HT1080 (cell line): ENCODE measurements at regions not wholly inside any gene's neighbourhood (a gene's known extent, or its start where the extent isn't known, plus 50 kb on each side); places are given as distances from the start of the nearest gene placed in this dataset.
"Not testable (repeated sequence)": the region's sequence is repeated elsewhere in the genome, so short reads cannot be mapped to it uniquely, and the experiment has no call there.

Experiments
- DNase-seq: peaks from one replicate; pipeline ENCODE4 v3.0.0-alpha.2; 2015; ENCODE audit warnings: low read depth

DNA sequence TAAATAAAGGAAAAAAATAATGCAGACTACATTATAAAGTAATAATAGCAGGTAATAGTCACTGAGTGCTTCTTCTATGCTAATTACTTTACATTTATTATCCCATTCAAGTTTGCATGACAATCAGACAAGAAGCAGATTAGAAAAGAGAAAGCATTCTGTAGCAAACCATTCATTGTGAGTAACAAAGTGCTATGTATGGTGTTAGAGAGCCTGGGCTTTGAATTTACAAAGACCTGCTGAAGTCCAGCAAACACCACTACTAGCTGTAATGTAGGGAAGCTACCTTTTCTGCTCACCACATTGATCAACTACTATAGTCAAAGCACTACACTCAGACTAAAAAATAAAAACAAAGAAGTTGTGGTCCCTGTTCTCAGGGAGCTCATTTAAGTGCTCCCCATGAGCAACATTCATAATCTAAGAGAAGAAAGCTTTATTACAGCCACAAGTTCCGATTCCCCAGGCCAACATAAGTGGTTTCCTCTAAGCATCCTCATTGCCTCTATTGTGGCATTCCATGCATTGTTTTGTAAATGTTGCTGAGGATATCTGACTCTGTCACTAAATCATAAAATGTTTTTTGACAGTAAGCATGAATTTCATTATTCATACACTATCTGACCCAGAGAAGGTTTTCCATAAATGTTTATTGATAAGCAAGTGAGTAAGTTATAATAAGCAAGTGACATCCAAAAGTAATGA, 108.5 kb downstream of the FOXD4L6 start:
- DNase-seq = not testable (repeated sequence)

DNA sequence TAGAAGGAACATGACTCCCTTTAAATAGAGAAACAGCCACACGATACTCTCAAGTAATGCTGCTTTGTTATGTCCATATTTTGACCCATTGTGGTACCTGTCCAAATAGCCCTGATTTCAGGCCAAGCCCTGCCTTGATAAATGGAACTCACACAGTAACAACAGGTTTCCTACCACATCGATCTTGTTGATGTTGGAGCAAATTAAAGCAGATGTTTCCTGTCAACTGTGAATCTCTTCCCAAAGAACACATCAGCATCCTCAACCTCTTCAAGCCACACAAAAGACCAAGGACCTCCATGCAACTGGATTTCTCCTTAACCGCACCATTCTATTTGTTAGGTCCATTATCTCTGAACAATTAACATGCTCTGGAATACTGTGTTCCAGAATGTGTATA, 109.5 kb downstream of the FOXD4L6 start:
- not testable (repeated sequence) for DNase-seq

DNA sequence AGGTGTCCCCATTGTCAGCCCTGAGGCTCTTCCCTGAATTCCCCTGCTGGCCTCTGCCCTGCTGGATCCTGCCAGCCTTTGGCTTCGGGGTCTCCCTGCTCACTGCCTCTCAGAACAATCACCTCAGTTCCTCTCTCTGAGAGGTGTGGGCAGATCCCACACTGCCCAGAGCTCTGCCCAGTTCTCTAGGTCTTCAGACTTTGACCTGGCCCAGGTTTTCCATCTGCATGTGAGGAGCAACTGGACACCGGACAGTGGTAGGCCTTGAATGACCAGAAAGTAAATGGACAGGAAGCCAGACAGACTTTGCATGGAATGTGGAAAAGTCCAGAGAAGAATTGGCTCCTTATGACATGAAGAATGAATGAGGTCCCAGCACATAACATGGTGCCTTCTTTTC, 111.8 kb downstream of the FOXD4L6 start:
- not testable (repeated sequence) for DNase-seq

DNA sequence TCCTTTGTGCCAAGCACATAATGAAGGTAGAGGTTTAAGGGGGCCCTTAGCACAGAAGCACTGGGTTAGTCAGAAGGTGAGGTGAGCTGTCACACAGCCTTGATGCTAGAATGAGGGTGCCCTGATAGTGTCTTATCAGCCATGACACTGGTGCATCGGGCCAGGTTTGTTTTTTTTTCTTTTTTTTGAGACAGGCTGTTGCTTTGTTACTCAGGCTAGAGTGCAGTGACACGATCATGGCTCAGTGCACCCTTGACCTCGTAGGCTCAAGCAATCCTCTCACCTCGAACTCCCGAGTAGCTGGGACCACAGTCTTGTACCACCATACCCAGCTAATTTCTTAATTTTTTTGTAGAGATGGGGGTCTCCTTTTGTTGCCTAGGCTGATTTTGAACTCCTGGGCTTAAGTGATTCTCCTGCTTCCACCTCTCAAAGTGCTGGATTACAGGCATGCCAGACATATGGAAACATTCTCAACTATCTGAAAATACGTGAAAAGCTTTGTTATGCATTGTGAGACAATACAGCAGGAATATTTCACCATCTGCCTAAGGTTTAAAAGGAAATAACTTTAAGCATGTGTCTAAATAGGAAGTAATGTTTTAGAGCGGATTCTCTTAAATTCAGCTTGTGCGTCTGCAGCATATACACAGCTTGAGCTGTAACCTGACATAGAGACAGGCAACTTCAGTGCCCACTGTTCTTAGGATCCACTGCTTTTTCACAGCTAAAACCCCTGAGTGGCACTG, 128.4 kb downstream of the FOXD4L6 start:
- DNase-seq = not testable (repeated sequence)

DNA sequence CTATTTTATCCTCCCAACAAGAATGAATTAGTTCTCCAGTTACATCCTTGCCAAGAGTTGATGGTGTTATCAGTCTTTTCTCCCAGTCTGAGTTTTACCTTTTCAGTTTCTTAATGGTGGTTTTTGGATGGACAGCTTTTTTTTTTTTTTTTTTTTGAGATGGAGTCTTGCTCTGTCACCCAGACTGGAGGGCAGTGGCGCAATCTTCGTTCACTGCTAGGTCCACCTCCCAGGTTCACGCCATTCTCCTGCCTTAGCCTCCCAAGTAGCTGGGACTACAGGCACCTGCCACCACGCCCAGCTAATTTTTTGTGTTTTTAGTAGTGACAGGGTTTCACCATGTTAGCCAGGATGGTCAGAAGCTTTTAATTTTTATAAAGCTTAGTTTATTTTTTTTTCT, 133.0 kb downstream of the FOXD4L6 start:
- not testable (repeated sequence) for DNase-seq

DNA sequence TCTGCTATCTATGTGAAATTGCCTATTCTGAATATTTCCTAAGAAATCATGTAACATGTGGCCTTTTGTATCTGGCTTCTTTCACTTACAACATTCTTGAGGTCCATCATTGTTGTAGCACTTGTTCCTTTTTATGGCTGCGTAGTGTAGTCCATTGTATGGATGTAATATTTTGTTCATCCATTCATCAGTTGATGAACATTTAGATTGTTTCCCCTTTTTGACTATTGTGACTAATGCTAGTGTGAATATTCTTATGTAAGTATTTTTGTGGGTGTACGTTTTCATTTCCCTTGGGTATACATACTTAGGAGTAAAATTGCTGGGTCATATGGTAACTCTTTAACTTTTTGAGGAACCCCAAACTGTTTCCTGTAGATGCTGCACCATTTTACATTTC, 134.6 kb downstream of the FOXD4L6 start:
- DNase-seq = not testable (repeated sequence)

DNA sequence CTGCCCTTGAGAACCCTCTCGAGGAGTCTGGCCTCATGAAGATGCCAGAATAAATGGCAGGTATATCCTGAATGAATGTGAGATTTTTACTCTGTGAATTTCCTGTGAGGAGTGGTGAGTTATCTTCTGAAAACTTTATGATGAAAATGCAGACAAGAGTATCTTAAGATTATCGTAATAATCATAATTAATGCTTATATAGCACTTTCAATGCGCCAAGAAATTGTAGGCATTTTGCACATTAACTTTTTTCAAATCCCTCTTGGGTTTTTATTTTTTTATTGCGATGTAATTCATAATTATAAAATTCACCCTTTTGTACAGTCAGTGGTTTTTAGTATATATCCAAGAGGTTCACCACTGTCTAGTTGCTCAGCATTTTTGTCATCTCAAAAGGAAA, 135.1 kb downstream of the FOXD4L6 start:
- DNase-seq = not testable (repeated sequence)

DNA sequence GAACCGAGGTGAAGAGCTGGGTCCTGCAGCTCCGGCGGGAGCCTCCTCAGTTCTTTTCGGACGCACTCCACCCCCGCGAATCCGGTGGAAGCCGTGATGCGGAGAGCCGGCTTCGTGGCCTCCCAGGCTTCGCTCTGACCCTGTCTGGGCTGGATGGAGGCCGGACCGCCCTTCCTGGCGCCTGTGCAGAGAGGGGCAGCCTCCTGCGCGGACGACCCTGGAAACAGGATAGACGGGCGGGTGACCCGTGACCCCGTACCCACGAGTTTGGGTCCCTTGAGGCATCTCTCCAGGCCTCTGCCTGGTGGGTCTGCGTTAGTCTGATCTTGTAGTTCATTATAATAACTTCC, 136.0 kb downstream of the FOXD4L6 start:
- not testable (repeated sequence) for DNase-seq

DNA sequence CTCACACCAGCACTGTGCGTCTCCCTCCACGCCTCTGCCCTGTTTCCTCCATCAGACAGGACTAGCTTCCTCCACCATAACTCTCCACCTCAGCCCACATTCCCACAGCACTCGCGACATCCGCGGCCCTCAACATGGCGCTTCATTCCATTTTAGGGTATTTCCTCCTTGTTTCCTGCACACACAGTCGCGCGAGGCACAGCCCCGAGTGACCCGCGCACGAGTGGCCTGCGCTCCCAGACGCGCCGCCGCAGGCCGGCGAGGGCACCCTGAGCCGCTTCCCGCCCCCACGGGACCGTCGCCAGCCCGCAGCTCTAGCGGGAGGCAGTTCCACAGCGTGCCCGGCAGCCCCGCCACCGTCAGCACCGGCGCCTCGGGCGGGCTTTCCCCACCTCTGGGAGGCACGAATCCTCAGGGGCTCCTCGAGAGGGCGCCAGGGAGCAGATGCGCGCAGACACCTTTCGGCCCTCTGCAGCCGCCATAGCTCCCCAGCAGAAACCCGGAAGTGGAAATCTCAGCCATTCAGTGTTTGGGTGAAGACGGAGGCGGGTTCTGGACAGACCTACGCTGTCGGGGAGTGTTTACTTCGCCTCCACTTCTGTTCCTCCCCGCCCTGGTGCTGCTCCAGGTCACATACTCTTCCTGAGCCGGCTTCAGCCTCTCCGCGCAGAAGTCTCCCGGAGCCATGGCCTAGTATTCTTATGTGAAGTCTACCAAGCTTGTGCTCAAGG, 136.6 kb downstream of the FOXD4L6 start:
- DNase-seq = peak; percentile 98

DNA sequence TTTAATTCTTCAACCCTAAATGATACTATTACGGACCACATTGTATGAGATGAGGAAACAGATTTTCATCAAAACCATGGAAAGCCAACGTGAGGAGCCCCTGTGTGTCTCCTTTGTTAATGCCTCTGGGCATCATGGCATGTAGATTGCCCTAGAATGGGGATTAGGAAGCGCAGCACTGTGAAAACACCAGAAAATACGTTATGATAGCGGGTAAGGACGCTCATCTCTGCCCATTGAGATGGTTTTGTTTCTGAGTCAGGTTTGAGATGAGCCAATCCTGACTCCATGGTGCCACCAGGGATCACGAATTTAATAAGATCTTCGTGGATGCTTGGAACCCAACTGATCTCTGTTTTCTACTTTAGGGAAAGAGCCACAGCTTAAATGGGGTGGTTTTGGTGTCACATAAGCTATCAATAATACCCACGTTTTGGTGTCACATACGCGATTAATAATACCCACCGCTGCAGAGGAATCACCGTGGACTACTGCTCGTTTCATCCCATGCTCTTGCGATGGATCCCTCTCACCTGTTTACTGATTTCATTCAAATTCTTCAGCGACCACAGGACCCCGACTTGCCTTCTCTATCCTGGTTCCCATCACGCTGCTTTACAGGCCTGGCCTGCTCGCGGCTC, 137.3 kb downstream of the FOXD4L6 start:
- DNase-seq = not testable (repeated sequence)

DNA sequence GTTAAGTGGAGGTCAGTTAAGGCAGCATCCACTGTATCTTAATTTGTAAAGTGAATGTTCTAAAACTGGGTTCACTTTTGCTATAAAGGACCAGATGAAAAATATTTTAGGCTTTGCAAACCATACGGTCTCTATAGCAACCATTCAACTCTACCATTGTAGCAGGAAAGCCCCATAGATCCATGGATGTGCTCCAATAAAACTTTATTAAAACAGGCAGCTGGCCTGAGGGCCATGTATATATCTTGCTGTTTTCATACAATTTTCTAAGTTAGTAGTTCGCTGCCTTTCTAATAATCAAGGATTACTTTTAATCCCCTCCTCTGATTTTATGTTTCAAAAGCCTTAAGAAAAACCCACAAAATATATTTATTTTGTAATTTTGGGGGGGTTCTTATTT, 142.1 kb downstream of the FOXD4L6 start:
- not testable (repeated sequence) for DNase-seq

DNA sequence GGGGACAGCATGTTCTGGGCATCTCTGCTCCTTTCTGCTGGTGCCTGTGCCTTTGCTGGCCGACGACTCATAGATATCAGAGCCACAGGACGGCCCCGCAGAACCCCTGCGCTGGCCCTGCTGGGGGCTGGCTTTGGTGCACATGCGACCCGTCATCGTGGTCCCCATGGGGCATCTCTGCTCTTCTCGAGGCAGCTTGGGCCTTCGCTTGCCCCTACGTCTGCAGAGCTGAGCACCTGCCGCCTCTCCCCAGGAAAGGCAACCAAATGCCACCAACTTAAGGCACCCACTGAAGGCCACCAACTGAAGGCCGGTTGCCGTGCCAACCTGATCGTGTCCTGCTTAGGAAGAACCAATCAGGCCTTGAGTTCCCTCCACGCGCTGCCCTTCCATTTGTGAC, 153.1 kb downstream of the FOXD4L6 start:
- DNase-seq = not testable (repeated sequence)

DNA sequence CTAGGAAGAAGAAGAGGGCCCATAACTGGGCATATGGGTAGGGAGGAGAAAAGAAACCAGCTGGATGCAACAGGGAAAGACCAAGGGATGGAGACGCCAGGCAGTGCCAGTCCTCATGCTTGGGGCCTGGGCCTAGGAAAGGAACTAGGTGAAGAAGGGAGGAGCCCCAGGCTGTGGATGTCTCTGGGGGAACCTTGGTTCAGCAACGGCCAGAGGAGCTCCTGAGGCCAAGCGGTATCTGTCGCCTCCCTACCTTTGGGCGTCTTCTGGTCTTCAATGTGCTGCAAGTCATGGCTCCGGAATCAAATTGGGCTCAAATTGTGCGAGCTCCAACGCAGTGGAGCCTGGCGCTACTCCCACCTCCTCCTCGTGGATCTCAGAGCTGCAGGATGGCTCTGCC, 153.6 kb downstream of the FOXD4L6 start:
- not testable (repeated sequence) for DNase-seq

DNA sequence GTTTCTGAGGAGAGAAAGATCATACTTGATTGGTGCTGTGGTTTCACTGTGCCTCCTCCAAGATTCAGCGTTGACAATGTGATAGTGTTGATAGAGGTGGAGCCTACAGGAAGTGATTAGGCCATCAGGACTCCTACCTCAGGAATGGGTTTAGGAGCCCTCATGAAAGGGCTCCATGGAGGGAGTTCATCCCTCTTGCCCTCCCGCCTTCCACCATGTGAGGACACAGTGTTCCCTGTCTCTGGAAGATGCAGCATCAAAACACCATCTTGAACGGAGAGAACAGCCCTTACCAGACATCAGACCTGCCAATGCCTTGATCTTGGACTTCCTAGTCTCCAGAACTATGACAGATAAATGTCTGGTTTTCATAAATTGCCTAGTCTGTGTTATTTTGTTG, 156.7 kb downstream of the FOXD4L6 start:
- DNase-seq = not testable (repeated sequence)

DNA sequence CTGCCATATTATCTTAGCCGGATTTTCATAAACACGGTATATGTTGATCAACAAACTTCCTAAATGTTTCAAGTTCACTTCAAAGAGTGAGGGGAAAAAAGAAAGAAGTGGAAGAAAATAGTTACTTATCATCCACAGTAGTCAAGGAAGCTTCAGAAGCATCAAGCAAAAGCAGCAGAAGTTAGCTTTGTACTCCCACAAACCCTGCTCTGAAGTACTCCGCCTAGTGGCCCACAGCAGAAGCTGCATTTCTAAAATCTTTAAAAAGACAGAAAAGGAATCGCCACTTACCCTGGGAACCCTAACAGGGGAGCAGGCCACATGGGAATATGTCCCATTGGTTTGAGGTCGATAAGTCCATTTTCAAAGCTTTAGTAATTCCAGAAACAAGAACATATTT, 158.1 kb downstream of the FOXD4L6 start:
- DNase-seq = not testable (repeated sequence)

DNA sequence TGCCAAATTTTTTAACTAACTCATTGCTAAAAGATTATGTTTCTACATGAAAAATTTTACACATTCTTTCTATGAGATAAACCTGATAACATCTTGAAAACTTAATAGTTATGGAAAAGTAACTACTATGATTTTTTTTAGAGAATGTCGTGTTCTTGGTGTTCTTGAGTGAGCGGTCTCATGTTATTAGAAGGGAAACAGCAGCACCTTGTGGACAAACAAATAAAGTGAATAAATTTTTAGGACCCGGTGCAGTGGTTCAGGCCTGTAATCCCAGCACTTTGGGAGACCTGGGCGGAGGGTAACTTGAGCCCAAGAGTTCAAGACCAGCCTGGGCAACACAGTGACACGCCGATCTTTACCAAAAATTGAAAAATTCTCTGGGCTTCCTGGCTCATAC, 166.0 kb downstream of the FOXD4L6 start:
- DNase-seq = not testable (repeated sequence)

DNA sequence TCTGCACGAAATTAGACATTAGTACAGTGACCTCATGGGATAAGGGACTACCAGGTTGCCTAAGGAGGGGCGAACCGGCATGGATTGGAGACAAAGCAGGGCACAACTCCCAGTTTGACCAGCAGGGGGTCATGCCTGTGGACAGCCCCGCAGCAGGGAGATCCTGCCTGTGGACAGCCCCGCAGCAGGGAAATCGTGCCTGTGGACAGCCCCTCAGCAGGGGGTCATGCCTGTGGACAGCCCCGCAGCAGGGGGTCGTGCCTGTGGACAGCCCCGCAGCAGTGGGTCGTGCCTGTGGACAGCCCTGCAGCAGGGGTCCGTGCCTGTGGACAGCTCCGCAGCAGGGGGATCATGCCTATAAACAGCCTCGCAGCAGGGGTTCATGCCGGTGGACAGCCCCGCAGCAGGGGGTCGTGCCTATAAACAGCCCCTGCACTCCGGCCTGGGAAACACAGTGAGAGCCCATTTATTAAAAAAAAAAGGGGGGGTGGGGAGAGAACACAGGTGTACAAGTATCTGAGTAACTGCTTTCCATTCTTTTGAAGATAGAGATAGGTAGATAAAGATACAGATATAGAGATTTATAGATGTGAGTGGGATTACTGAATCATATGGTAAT, 176.5 kb downstream of the FOXD4L6 start:
- DNase-seq = not testable (repeated sequence)

DNA sequence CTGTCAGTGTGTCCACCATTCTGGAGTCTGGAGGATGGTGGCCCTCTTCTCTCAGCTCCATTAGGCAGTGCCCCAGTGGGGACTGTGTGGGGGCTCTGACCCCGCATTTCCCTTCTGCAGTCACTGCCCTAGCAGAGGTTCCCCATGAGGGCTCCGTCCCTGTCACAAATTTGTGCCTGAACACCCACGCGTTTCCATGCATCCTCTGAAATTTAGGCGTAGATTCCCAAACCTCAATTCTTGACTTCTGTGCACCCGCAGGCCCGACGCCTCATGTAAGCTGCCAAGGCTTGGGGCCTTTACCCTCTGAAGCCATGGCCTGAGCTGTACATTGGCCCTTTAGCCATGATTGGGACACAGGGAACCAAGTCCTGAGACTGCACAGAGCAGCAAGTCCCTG, 182.3 kb downstream of the FOXD4L6 start:
- not testable (repeated sequence) for DNase-seq

DNA sequence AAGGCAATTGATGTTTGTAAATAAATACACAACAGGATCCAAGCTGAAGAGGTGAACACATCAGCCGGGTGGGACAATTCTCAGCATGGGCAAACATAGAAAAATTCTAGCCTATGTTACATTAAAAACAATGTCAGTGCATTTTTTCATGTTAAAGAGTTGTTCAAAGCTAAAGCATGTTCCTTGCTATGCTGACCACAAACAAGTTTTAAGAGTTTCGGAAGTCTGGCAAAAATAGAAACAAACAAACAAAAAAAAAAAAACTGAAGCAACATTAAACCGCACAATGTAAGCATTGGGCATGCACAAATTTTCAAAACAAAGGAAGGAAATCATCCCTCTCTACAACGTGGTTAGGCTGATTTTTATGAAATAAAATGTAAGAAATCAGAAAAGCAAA, 185.8 kb downstream of the FOXD4L6 start:
- not testable (repeated sequence) for DNase-seq

DNA sequence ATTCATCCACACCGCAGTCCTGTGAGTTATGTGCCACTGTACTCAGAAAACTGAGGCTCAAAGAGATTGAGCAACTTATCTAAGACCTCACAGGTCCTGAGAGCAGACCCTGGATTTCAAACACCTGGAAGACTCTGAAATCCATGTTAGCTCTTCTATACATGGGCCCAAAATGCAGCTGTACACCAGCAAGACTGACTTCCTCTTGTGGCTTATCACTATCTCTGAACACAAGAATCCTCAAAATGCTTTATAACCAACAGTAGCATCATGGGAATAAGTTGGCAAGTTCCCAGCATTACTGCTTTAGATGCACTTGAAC, 188.6 kb downstream of the FOXD4L6 start:
- DNase-seq = not testable (repeated sequence)

DNA sequence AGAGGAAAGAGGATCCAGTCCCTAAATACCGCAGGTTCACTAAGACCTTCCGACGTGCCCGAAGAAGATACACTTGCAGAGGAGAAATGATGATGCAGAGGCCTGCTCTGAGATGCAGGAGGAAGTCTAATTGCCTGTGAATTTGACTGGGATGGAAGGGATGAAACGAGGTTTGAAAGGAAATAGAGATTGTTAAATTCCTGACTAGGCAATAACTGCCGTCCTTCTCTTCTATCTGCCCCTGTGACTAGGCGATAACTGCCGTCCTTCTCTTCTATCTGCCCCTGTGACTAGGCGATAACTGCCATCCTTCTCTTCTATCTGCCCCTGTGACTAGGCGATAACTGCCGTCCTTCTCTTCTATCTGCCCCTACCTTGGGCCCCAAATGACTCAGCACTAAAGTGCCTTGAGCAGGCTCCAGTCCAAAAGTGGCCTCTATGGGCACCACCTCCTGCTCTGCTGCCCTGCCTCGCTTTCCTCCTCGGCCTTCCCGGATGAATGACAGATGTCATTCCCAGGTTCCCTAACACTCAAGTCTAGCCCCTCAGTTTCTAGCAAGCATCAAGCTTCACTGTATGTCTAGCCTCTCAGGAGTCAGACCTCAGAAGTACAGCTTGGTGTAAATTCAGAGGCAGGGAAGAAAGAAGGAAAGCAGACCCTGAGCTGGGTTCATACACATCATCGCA, 189.1 kb downstream of the FOXD4L6 start:
- not testable (repeated sequence) for DNase-seq
